AG20443 (cell line): ENCODE measurements at regions not wholly inside any gene's neighbourhood (a gene's known extent, or its start where the extent isn't known, plus 50 kb on each side); places are given as distances from the start of the nearest gene placed in this dataset.
"Not testable (repeated sequence)": the region's sequence is repeated elsewhere in the genome, so short reads cannot be mapped to it uniquely, and the experiment has no call there.

Experiments
- DNase-seq: peaks from one replicate; pipeline ENCODE4 v3.0.0; 2012; ENCODE audit warnings: low spot score, mixed read lengths

GRCh38 chr10:30197186-30197585, 137.8 kb upstream of the JCAD start:
- DNase-seq: no peak

GRCh38 chr10:30196559-30196958, 137.2 kb upstream of the JCAD start:
- not testable (repeated sequence) for DNase-seq

GRCh38 chr10:30192846-30193608, 133.6 kb upstream of the JCAD start:
- DNase-seq: no peak

- DNase-seq: no peak
Observed at GRCh38 chr10:30190577-30191552, 131.5 kb upstream of the JCAD start.

GRCh38 chr10:30189238-30189580, 129.8 kb upstream of the JCAD start:
- no peak for DNase-seq

- no peak for DNase-seq
Observed at GRCh38 chr10:30188556-30189237, 129.3 kb upstream of the JCAD start.

GRCh38 chr10:30188101-30188500, 128.7 kb upstream of the JCAD start:
- DNase-seq: no peak

- no peak for DNase-seq
Observed at GRCh38 chr10:30187010-30187409, 127.6 kb upstream of the JCAD start.

GRCh38 chr10:30186371-30186875, 127.0 kb upstream of the JCAD start:
- DNase-seq: peak; percentile 25

- peak; percentile 80 for DNase-seq
Observed at GRCh38 chr10:30185916-30186315, 126.5 kb upstream of the JCAD start.

GRCh38 chr10:30185341-30185740, 126.0 kb upstream of the JCAD start:
- no peak for DNase-seq

GRCh38 chr10:30184397-30185033, 125.1 kb upstream of the JCAD start:
- peak; percentile 39 for DNase-seq

GRCh38 chr10:30183055-30183402, 123.6 kb upstream of the JCAD start:
- DNase-seq: no peak

- peak; percentile 88 for DNase-seq
Observed at GRCh38 chr10:30182191-30183054, 123.0 kb upstream of the JCAD start.

- DNase-seq: no peak
Observed at GRCh38 chr10:30178356-30178964, 119.1 kb upstream of the JCAD start.

- DNase-seq: no peak
Observed at GRCh38 chr10:30176776-30177533, 117.6 kb upstream of the JCAD start.

GRCh38 chr10:30176182-30176581, 116.8 kb upstream of the JCAD start:
- DNase-seq: peak; percentile 50

- peak; percentile 26 for DNase-seq
Observed at GRCh38 chr10:30172673-30173072, 113.3 kb upstream of the JCAD start.

- no peak for DNase-seq
Observed at GRCh38 chr10:30172091-30172490, 112.7 kb upstream of the JCAD start.

GRCh38 chr10:30171601-30172000, 112.2 kb upstream of the JCAD start:
- DNase-seq: no peak
